Nephron (organoid): ENCODE measurements at regions not wholly inside any gene's neighbourhood (a gene's known extent, or its start where the extent isn't known, plus 50 kb on each side); places are given as distances from the start of the nearest gene placed in this dataset.

Source experiments
- H3K27ac Mint-ChIP-seq, 3 experiments: 2 replicates each; pipeline ENCODE4 v1.8.0; 2020; ENCODE audit warnings: mixed read lengths in 3 of 3, mild to moderate bottlenecking in 2 of 3, moderate library complexity in 1 of 3
- H3K27me3 Mint-ChIP-seq: 2 replicates; pipeline ENCODE4 v1.8.0; 2021; ENCODE audit warnings: low read depth, mild to moderate bottlenecking, moderate library complexity, mixed read lengths
- H3K36me3 Mint-ChIP-seq: 2 replicates; pipeline ENCODE4 v1.8.0; 2020; ENCODE audit warnings: low read depth, mixed read lengths
- H3K4me1 Mint-ChIP-seq: 2 replicates; pipeline ENCODE4 v1.8.0; 2020; ENCODE audit warnings: mixed read lengths
- H3K4me3 Mint-ChIP-seq, 3 experiments: 2 replicates each; pipeline ENCODE4 v1.8.0; 2020; ENCODE audit warnings: mild to moderate bottlenecking in 3 of 3, mixed read lengths in 3 of 3, moderate library complexity in 2 of 3
- H3K9me3 Mint-ChIP-seq: 2 replicates; pipeline ENCODE4 v1.8.0; 2020; ENCODE audit warnings: mixed read lengths
- CTCF ChIP-seq, 3 experiments: fragments of 200-600 bp; sonication (generic); IDR thresholded peaks; one replicate each; pipeline ENCODE4 v1.5.0; 2021; ENCODE audit warnings: antibody characterized with exemption in 3 of 3; ENCODE audit not compliant: unreplicated experiment in 3 of 3

- H3K4me1 Mint-ChIP-seq = peaks cover 31% of the 10 kb centered on the region
- H3K9me3 Mint-ChIP-seq = no peaks in the 10 kb centered on the region
- H3K27ac Mint-ChIP-seq = no peak overlapping the region
- H3K27me3 Mint-ChIP-seq = peaks cover 26% of the 10 kb centered on the region
- no peak for TF ChIP-seq CTCF (IDR thresholded peaks at IDR 0.05; ENCODE audit: unreplicated experiment in 3 of 3)
- H3K4me3 Mint-ChIP-seq = no peak overlapping the region
- H3K36me3 Mint-ChIP-seq = no peaks in the 10 kb centered on the region
Measured at GRCh38 chr20:40319741-40320516, 369.1 kb downstream of the MAFB start.

- Mint-ChIP-seq H3K36me3 (no peaks in the 10 kb centered on the region), H3K4me1 (peaks cover 31% of the 10 kb centered on the region), H3K27me3 (peaks cover 22% of the 10 kb centered on the region), H3K9me3 (no peaks in the 10 kb centered on the region), H3K27ac (no peak overlapping the region), H3K4me3 (no peak overlapping the region)
- TF ChIP-seq CTCF (IDR thresholded peaks at IDR 0.05; ENCODE audit: unreplicated experiment in 3 of 3) = no peak
Measured at GRCh38 chr20:40319056-40319455, 370.0 kb downstream of the MAFB start.

- no peak overlapping the region for H3K4me3 Mint-ChIP-seq
Measured at GRCh38 chr20:40317156-40317790, 371.8 kb downstream of the MAFB start.

GRCh38 chr20:40314278-40314677 is 374.8 kb downstream of the MAFB start:
- peaks cover 12% of the 10 kb centered on the region for H3K4me1 Mint-ChIP-seq
- H3K27me3 Mint-ChIP-seq = no peaks in the 10 kb centered on the region

More at GRCh38 chr20:40317156-40317790, 371.8 kb downstream of the MAFB start:
- no peak for TF ChIP-seq CTCF (IDR thresholded peaks at IDR 0.05; ENCODE audit: unreplicated experiment in 3 of 3)
- Mint-ChIP-seq H3K27me3 (peaks cover 18% of the 10 kb centered on the region), H3K27ac (no peak overlapping the region), H3K9me3 (no peaks in the 10 kb centered on the region), H3K4me1 (peaks cover 26% of the 10 kb centered on the region), H3K36me3 (no peaks in the 10 kb centered on the region)

GRCh38 chr20:40313730-40314129 is 375.3 kb downstream of the MAFB start:
- Mint-ChIP-seq H3K27me3 (no peaks in the 10 kb centered on the region), H3K36me3 (no peaks in the 10 kb centered on the region), H3K4me1 (peaks cover 12% of the 10 kb centered on the region), H3K9me3 (peaks cover 3% of the 10 kb centered on the region), H3K27ac (peak overlapping the region in 1 of 3 experiments; percentile 8), H3K4me3 (no peak overlapping the region)
- TF ChIP-seq CTCF (IDR thresholded peaks at IDR 0.05; ENCODE audit: unreplicated experiment in 3 of 3) = no peak

More at GRCh38 chr20:40314278-40314677, 374.8 kb downstream of the MAFB start:
- peak overlapping the region in 1 of 3 experiments; percentile 8 for H3K27ac Mint-ChIP-seq
- no peak for TF ChIP-seq CTCF (IDR thresholded peaks at IDR 0.05; ENCODE audit: unreplicated experiment in 3 of 3)
- no peaks in the 10 kb centered on the region for H3K36me3 Mint-ChIP-seq
- H3K9me3 Mint-ChIP-seq = peaks cover 3% of the 10 kb centered on the region
- H3K4me3 Mint-ChIP-seq = no peak overlapping the region
